Natural killer cell (primary cell): ENCODE measurements at regions not wholly inside any gene's neighbourhood (a gene's known extent, or its start where the extent isn't known, plus 50 kb on each side); places are given as distances from the start of the nearest gene placed in this dataset.
A peak's percentile ranks its signal among the peaks of the same experiment; 100 is the strongest.

Experiments used
- ATAC-seq, 3 donors: fragments of 150-1000 bp in 2 of 3; fragments of 200-7000 bp in 1 of 3; cut with Tn5 transposase; 1 replicate in 1 of 3; 2 replicates in 2 of 3; pipeline ENCODE4 v1.10.0; 2021; ENCODE audit warnings: mild to moderate bottlenecking in 2 of 3, moderate library complexity in 2 of 3
- DNase-seq, 2 donors: peaks; one replicate each; pipeline versions ENCODE4 v3.0.0 to v3.0.0-alpha.2; 2013 to 2021; ENCODE audit warnings: mixed read lengths in 1 of 2
- H3K27ac ChIP-seq: one replicate; pipeline ENCODE4 v1.5.1; 2013; ENCODE audit warnings: mild to moderate bottlenecking, low read length
- H3K27me3 ChIP-seq: one replicate; pipeline ENCODE4 v1.6.1; 2013; ENCODE audit warnings: low read length; ENCODE audit not compliant: control insufficient read depth, insufficient read depth
- H3K36me3 ChIP-seq: one replicate; pipeline ENCODE4 v1.6.1; 2013; ENCODE audit warnings: low read length; ENCODE audit not compliant: control insufficient read depth, insufficient read depth
- H3K4me1 ChIP-seq: one replicate; pipeline ENCODE4 v1.6.1; 2013; ENCODE audit warnings: low read length; ENCODE audit not compliant: control insufficient read depth, insufficient read depth
- H3K4me3 ChIP-seq: one replicate; pipeline ENCODE4 v1.5.1; 2013; ENCODE audit warnings: low read length
- H3K9me3 ChIP-seq: one replicate; pipeline ENCODE4 v1.6.1; 2013; ENCODE audit warnings: low read length; ENCODE audit not compliant: control insufficient read depth, insufficient read depth
- H3K27ac Mint-ChIP-seq, 2 donors: one replicate each; pipeline ENCODE4 v1.8.0; 2022; ENCODE audit warnings: mild to moderate bottlenecking in 2 of 2, mixed read lengths in 2 of 2, moderate library complexity in 1 of 2
- H3K27me3 Mint-ChIP-seq, 2 donors: one replicate each; pipeline ENCODE4 v1.8.0; 2022; ENCODE audit warnings: low read depth in 2 of 2, mixed read lengths in 2 of 2
- H3K36me3 Mint-ChIP-seq: one replicate; pipeline ENCODE4 v1.8.0; 2022; ENCODE audit warnings: mixed read lengths
- H3K4me1 Mint-ChIP-seq, 2 donors: one replicate each; pipeline ENCODE4 v1.8.0; 2022; ENCODE audit warnings: mixed read lengths in 2 of 2
- H3K4me3 Mint-ChIP-seq: one replicate; pipeline ENCODE4 v1.8.0; 2022; ENCODE audit warnings: mild to moderate bottlenecking, moderate library complexity, mixed read lengths
- H3K9me3 Mint-ChIP-seq, 2 donors: one replicate each; pipeline ENCODE4 v1.8.0; 2022; ENCODE audit warnings: mixed read lengths in 2 of 2
- CTCF ChIP-seq: fragments of 200-600 bp; IDR thresholded peaks from one replicate; pipeline ENCODE4 v1.8.0; 2022; ENCODE audit warnings: antibody characterized with exemption
- WGBS: methylation state at CpG from one replicate; pipeline ENCODE4 v1.1.7; 2013; ENCODE audit warnings: missing lambda C conversion rate; ENCODE audit not compliant: insufficient coverage; 5-methylcytosine and 5-hydroxymethylcytosine counted together
- intact Hi-C: fragments of 100-400 bp; cut with micrococcal nuclease; formaldehyde crosslinking; loops from one replicate; pipeline ENCODE4 v1.14.2; 2022

- no peak for TF ChIP-seq CTCF
- H3K27me3 ChIP-seq, result no peaks in the 10 kb centered on the region
- DNase-seq (no peak), ATAC-seq (no peak)
- 74% methylated on average over 1 of the region's 1 CpG for WGBS
- no peaks in the 10 kb centered on the region for H3K9me3 ChIP-seq
- H3K9me3 Mint-ChIP-seq, result no peaks in the 10 kb centered on the region
- no peaks in the 10 kb centered on the region for H3K4me1 ChIP-seq
- no peaks in the 10 kb centered on the region for H3K36me3 Mint-ChIP-seq
- no peak overlapping the region for H3K27ac Mint-ChIP-seq
- H3K27ac ChIP-seq, result no peak overlapping the region
- no peak overlapping the region for H3K4me3 ChIP-seq
- H3K27me3 Mint-ChIP-seq, result no peaks in the 10 kb centered on the region
- H3K4me3 Mint-ChIP-seq, result no peak overlapping the region
- no peaks in the 10 kb centered on the region for H3K4me1 Mint-ChIP-seq
- H3K36me3 ChIP-seq, result no peaks in the 10 kb centered on the region
- intact Hi-C loops, result no loop called here
Measured at GRCh38 chr18:1581581-1581980, 676.9 kb downstream of the ADCYAP1 start.

GRCh38 chr18:1585881-1586488 lies 681.3 kb downstream of the ADCYAP1 start:
- Mint-ChIP-seq H3K27ac (no peak overlapping the region), H3K36me3 (no peaks in the 10 kb centered on the region), H3K4me1 (no peaks in the 10 kb centered on the region), H3K4me3 (no peak overlapping the region), H3K27me3 (no peaks in the 10 kb centered on the region), H3K9me3 (no peaks in the 10 kb centered on the region)
- intact Hi-C loops, result loop anchor here (2.0 kb wide), 1 partner anchor 961 kb away; no protein-coding TSS in a partner anchor
- ATAC-seq, result peak in 1 of 3 donors; percentile 43
- no peak overlapping the region for H3K27ac ChIP-seq
- no peaks in the 10 kb centered on the region for H3K36me3 ChIP-seq
- DNase-seq, result peak in 1 of 2 donors; percentile 32
- TF ChIP-seq CTCF, result peak; percentile 26
- H3K4me3 ChIP-seq, result no peak overlapping the region
- H3K27me3 ChIP-seq, result no peaks in the 10 kb centered on the region
- 7% methylated on average over 6 of the region's 7 CpGs for WGBS
- H3K9me3 ChIP-seq, result no peaks in the 10 kb centered on the region
- H3K4me1 ChIP-seq, result no peaks in the 10 kb centered on the region

- Mint-ChIP-seq H3K27ac (no peak overlapping the region), H3K27me3 (no peaks in the 10 kb centered on the region), H3K4me3 (no peak overlapping the region), H3K9me3 (peaks cover 0 to 4% of the 10 kb centered on the region in 2 donors), H3K36me3 (no peaks in the 10 kb centered on the region), H3K4me1 (no peaks in the 10 kb centered on the region)
- intact Hi-C loops, result no loop called here
- DNase-seq (no peak), ATAC-seq (no peak)
- no peaks in the 10 kb centered on the region for H3K36me3 ChIP-seq
- H3K9me3 ChIP-seq, result no peaks in the 10 kb centered on the region
- WGBS, result 87% methylated on average over 3 of the region's 3 CpGs
- H3K27me3 ChIP-seq, result no peaks in the 10 kb centered on the region
- no peak for TF ChIP-seq CTCF
- no peak overlapping the region for H3K4me3 ChIP-seq
- H3K4me1 ChIP-seq, result no peaks in the 10 kb centered on the region
- H3K27ac ChIP-seq, result no peak overlapping the region
Measured at GRCh38 chr18:1593091-1593490, 688.4 kb downstream of the ADCYAP1 start.

GRCh38 chr18:1595195-1595594 lies 690.5 kb downstream of the ADCYAP1 start:
- DNase-seq (no peak), ATAC-seq (no peak)
- H3K27ac ChIP-seq, result no peak overlapping the region
- H3K27me3 Mint-ChIP-seq, result no peaks in the 10 kb centered on the region
- no peak for TF ChIP-seq CTCF
- H3K27ac Mint-ChIP-seq, result no peak overlapping the region
- no peak overlapping the region for H3K4me3 Mint-ChIP-seq
- no peaks in the 10 kb centered on the region for H3K36me3 ChIP-seq
- intact Hi-C loops, result no loop called here
- no peaks in the 10 kb centered on the region for H3K4me1 ChIP-seq
- peaks cover 0 to 4% of the 10 kb centered on the region in 2 donors for H3K9me3 Mint-ChIP-seq
- no CpG with 5 or more reads among the region's 1 CpG for WGBS
- no peaks in the 10 kb centered on the region for H3K36me3 Mint-ChIP-seq
- H3K27me3 ChIP-seq, result no peaks in the 10 kb centered on the region
- H3K9me3 ChIP-seq, result no peaks in the 10 kb centered on the region
- no peak overlapping the region for H3K4me3 ChIP-seq
- no peaks in the 10 kb centered on the region for H3K4me1 Mint-ChIP-seq
